H1 (cell line): ENCODE measurements at regions not wholly inside any gene's neighbourhood (a gene's known extent, or its start where the extent isn't known, plus 50 kb on each side); places are given as distances from the start of the nearest gene placed in this dataset.

Experiments
- CTCF ChIA-PET: fragments of 300-600 bp; sonication (Branson Sonifier 250); formaldehyde crosslinking; loops from one replicate; lab custom pipeline; 2021; ENCODE audit not compliant: partially characterized antibody; lab: Charles Lee
- POLR2A ChIA-PET: fragments of 300-600 bp; sonication (Branson Sonifier 250); formaldehyde crosslinking; loops from one replicate; lab custom pipeline; 2021; ENCODE audit warnings: inconsistent platforms; ENCODE audit not compliant: partially characterized antibody; lab: Charles Lee
- DNase-seq, 2 experiments: peaks; one replicate each; pipeline versions ENCODE4 v3.0.0 to v3.0.0-alpha.2; 2010 to 2022; ENCODE audit warnings: low spot score in 2 of 2, low read depth in 1 of 2, mixed read lengths in 1 of 2
- FAIRE-seq: peaks from 2 replicates; lab custom pipeline; 2011; peaks lifted over from hg19 to GRCh38; lab: Jason Lieb, UNC
- H2AFZ ChIP-seq: 2 replicates; pipeline ENCODE4 v1.8.1; 2012; ENCODE audit warnings: low read length, inconsistent platforms
- H2AK5ac ChIP-seq: 2 replicates; pipeline ENCODE4 v1.6.1; 2013; ENCODE audit warnings: low read depth, low read length
- H2BK120ac ChIP-seq: replicated peaks from 2 replicates; pipeline ENCODE3; 2013; ENCODE audit warnings: low read depth, low read length, inconsistent platforms
- H2BK12ac ChIP-seq: 2 replicates; pipeline ENCODE4 v1.6.1; 2013; ENCODE audit warnings: low read depth, low read length
- H2BK15ac ChIP-seq: 2 replicates; pipeline ENCODE4 v1.6.1; 2013; ENCODE audit warnings: low read length
- H2BK20ac ChIP-seq: 2 replicates; pipeline ENCODE4 v1.6.1; 2013; ENCODE audit warnings: low read length
- H2BK5ac ChIP-seq: 2 replicates; pipeline ENCODE4 v1.6.1; 2013; ENCODE audit warnings: low read depth, low read length
- H3K14ac ChIP-seq: 2 replicates; pipeline ENCODE4 v1.6.1; 2013; ENCODE audit warnings: inconsistent platforms; ENCODE audit not compliant: insufficient read length
- H3K18ac ChIP-seq: 2 replicates; pipeline ENCODE4 v1.6.1; 2013; ENCODE audit warnings: low read length; ENCODE audit errors: extremely low read depth
- H3K23ac ChIP-seq: 2 replicates; pipeline ENCODE4 v1.6.1; 2013; ENCODE audit warnings: inconsistent platforms; ENCODE audit not compliant: insufficient read length
- H3K23me2 ChIP-seq: 2 replicates; pipeline ENCODE4 v1.6.1; 2013; ENCODE audit warnings: low read depth, low read length
- H3K27ac ChIP-seq: 2 replicates; pipeline ENCODE4 v1.6.1; 2011; ENCODE audit warnings: low read depth, low read length, inconsistent platforms
- H3K27me3 ChIP-seq, 4 experiments: replicated peaks in 1 of 4; 1 replicate in 1 of 4; 2 replicates in 3 of 4; pipeline versions ENCODE4 v1.6.1 to v1.8.1; 2011 to 2013; ENCODE audit warnings: low read length in 3 of 4, mild to moderate bottlenecking in 3 of 4, inconsistent platforms in 2 of 4, mixed read lengths in 2 of 4, moderate library complexity in 1 of 4; ENCODE audit not compliant: control insufficient read depth in 3 of 4, insufficient read depth in 3 of 4; ENCODE audit errors: extremely low read depth in 1 of 4
- H3K36me3 ChIP-seq, 4 experiments: 2 replicates each; pipeline versions ENCODE4 v1.6.1 to v1.8.1; 2011 to 2013; ENCODE audit warnings: mild to moderate bottlenecking in 4 of 4, low read length in 3 of 4, moderate library complexity in 2 of 4, control low read depth in 1 of 4, inconsistent platforms in 1 of 4; ENCODE audit not compliant: insufficient read depth in 4 of 4, control insufficient read depth in 2 of 4
- H3K4ac ChIP-seq: replicated peaks from 2 replicates; pipeline ENCODE3; 2013; ENCODE audit warnings: low read length, low read depth, mixed read lengths, inconsistent platforms; ENCODE audit not compliant: insufficient read length
- H3K4me1 ChIP-seq, 4 experiments: replicated peaks in 1 of 4; 1 replicate in 1 of 4; 2 replicates in 3 of 4; pipeline versions ENCODE4 v1.6.1 to v1.8.1; 2011 to 2013; ENCODE audit warnings: low read length in 3 of 4, inconsistent platforms in 2 of 4, mixed read lengths in 1 of 4; ENCODE audit not compliant: insufficient read depth in 4 of 4, control insufficient read depth in 3 of 4
- H3K4me2 ChIP-seq, 2 experiments: 2 replicates each; pipeline versions ENCODE4 v1.6.1 to v1.8.1; 2011 to 2013; ENCODE audit warnings: low read depth in 2 of 2, low read length in 2 of 2, control low read depth in 1 of 2, inconsistent platforms in 1 of 2, mild to moderate bottlenecking in 1 of 2; ENCODE audit not compliant: insufficient read depth in 1 of 2
- H3K4me3 ChIP-seq, 4 experiments: fragments of 200-600, 300-600 bp in 1 of 4; sonication (generic), shearing (Covaris generic), sonication (Bioruptor Twin) in 1 of 4; 2 replicates each; pipeline versions ENCODE4 v1.5.1 to v1.8.1; 2011 to 2016; ENCODE audit warnings: low read length in 4 of 4, low read depth in 3 of 4, control low read depth in 2 of 4, inconsistent platforms in 2 of 4, mild to moderate bottlenecking in 2 of 4, mixed read lengths in 1 of 4, moderate library complexity in 1 of 4; ENCODE audit not compliant: insufficient read depth in 2 of 4; ENCODE audit errors: extremely low read depth in 1 of 4
- H3K56ac ChIP-seq: replicated peaks from 2 replicates; pipeline ENCODE3; 2013; ENCODE audit warnings: low read depth, mild to moderate bottlenecking, mixed read lengths, low read length, inconsistent platforms; ENCODE audit not compliant: insufficient read length
- H3K79me1 ChIP-seq: 2 replicates; pipeline ENCODE4 v1.6.1; 2013; ENCODE audit warnings: low read depth, low read length, control low read depth
- H3K79me2 ChIP-seq, 2 experiments: 2 replicates each; pipeline versions ENCODE4 v1.6.1 to v1.8.1; 2012 to 2013; ENCODE audit warnings: low read length in 2 of 2, mild to moderate bottlenecking in 2 of 2, inconsistent platforms in 1 of 2; ENCODE audit not compliant: insufficient read depth in 2 of 2, control insufficient read depth in 1 of 2
- H3K9ac ChIP-seq, 4 experiments: replicated peaks in 1 of 4; 1 replicate in 1 of 4; 2 replicates in 3 of 4; pipeline versions ENCODE4 v1.6.1 to v1.8.1; 2011 to 2013; ENCODE audit warnings: low read depth in 3 of 4, low read length in 3 of 4, control low read depth in 2 of 4, mild to moderate bottlenecking in 2 of 4, moderate library complexity in 2 of 4, inconsistent platforms in 1 of 4; ENCODE audit errors: extremely low read depth in 1 of 4
- H3K9me3 ChIP-seq, 2 experiments: 2 replicates each; pipeline versions ENCODE4 v1.6.1 to v1.8.1; 2012 to 2013; ENCODE audit warnings: mild to moderate bottlenecking in 2 of 2, moderate library complexity in 2 of 2, control low read depth in 1 of 2, inconsistent platforms in 1 of 2, low read depth in 1 of 2, low read length in 1 of 2, mixed read lengths in 1 of 2; ENCODE audit not compliant: insufficient read depth in 2 of 2
- H4K20me1 ChIP-seq, 2 experiments: replicated peaks in 1 of 2; 2 replicates each; pipeline versions ENCODE3 to v1.8.1; 2011 to 2013; ENCODE audit warnings: inconsistent platforms in 2 of 2, low read length in 2 of 2, mild to moderate bottlenecking in 1 of 2; ENCODE audit not compliant: insufficient read depth in 2 of 2, control insufficient read depth in 1 of 2
- H4K5ac ChIP-seq: 2 replicates; pipeline ENCODE4 v1.6.1; 2013; ENCODE audit warnings: low read length, low read depth, mixed read lengths, inconsistent platforms; ENCODE audit not compliant: insufficient read length
- H4K8ac ChIP-seq: 2 replicates; pipeline ENCODE4 v1.8.0; 2013; ENCODE audit warnings: mild to moderate bottlenecking, moderate library complexity, low read length, inconsistent platforms; ENCODE audit not compliant: insufficient read depth; ENCODE audit errors: extremely low read depth
- H4K91ac ChIP-seq: replicated peaks from 2 replicates; pipeline ENCODE3; 2013; ENCODE audit warnings: low read length, mixed read lengths, inconsistent platforms; ENCODE audit not compliant: insufficient read length
- ASH2L ChIP-seq: fragments of 200-600, 300-600 bp; sonication (generic); IDR thresholded peaks from one replicate; pipeline ENCODE4 v1.7.1; 2017; ENCODE audit warnings: low read length
- ATF3 ChIP-seq: IDR thresholded peaks from 2 replicates; pipeline ENCODE4 v1.6.1; 2011; ENCODE audit warnings: low read depth, mild to moderate bottlenecking, low read length; ENCODE audit not compliant: insufficient read depth
- CHD1 ChIP-seq: IDR thresholded peaks from 2 replicates; pipeline ENCODE4 v1.6.1; 2012; ENCODE audit warnings: low read depth, low read length, improper control_type of control experiment
- E2F6 ChIP-seq: IDR thresholded peaks from 2 replicates; pipeline ENCODE4 v1.6.1; 2012; ENCODE audit warnings: inconsistent platforms
- EZH2 ChIP-seq: fragments of 200-600 bp; sonication (generic); IDR thresholded peaks from 2 replicates; pipeline ENCODE4 v1.7.1; 2012; ENCODE audit warnings: low read depth, mild to moderate bottlenecking, moderate library complexity, low read length, inconsistent platforms; ENCODE audit not compliant: severe bottlenecking
- HDAC2 ChIP-seq, 2 experiments: fragments of 300-600 bp in 1 of 2; sonication (generic) in 1 of 2; IDR thresholded peaks; 2 replicates each; pipeline ENCODE4 v1.6.1; 2011 to 2012; ENCODE audit warnings: low read depth in 2 of 2, low read length in 2 of 2, mild to moderate bottlenecking in 2 of 2, moderate library complexity in 2 of 2, borderline replicate concordance in 1 of 2, inconsistent platforms in 1 of 2
- JUN ChIP-seq: IDR thresholded peaks from 2 replicates; pipeline ENCODE4 v1.6.1; 2011; ENCODE audit warnings: low read depth, mild to moderate bottlenecking, improper control_type of control experiment, low read length
- PHF8 ChIP-seq: fragments of 200-600 bp; sonication (generic); conservative IDR thresholded peaks from 2 replicates; pipeline ENCODE4 v1.7.1; 2012; ENCODE audit warnings: low read depth, mild to moderate bottlenecking, inconsistent platforms, low read length, moderate library complexity
- SP4 ChIP-seq: IDR thresholded peaks from 2 replicates; pipeline ENCODE4 v1.6.1; 2012; ENCODE audit warnings: low read length, inconsistent platforms
- USF2 ChIP-seq: IDR thresholded peaks from 2 replicates; pipeline ENCODE4 v1.6.1; 2011; ENCODE audit warnings: low read length, improper control_type of control experiment

- H3K9ac ChIP-seq = no peak overlapping the region
- H2AFZ ChIP-seq = no peak overlapping the region
- H3K27me3 ChIP-seq = no peaks in the 10 kb centered on the region
- H3K23me2 ChIP-seq = no peaks in the 10 kb centered on the region
- H3K36me3 ChIP-seq = no peaks in the 10 kb centered on the region
- no peak overlapping the region for H2BK120ac ChIP-seq
- no peak overlapping the region for H3K56ac ChIP-seq
- no peaks in the 10 kb centered on the region for H3K79me1 ChIP-seq
- ChIA-PET CTCF (no interaction called here), POLR2A (no interaction called here)
- H2BK12ac ChIP-seq = no peak overlapping the region
- H3K14ac ChIP-seq = no peak overlapping the region
- no peak overlapping the region for H3K4ac ChIP-seq
- H4K20me1 ChIP-seq = no peaks in the 10 kb centered on the region
- H4K5ac ChIP-seq = no peak overlapping the region
- no peak overlapping the region for H2BK20ac ChIP-seq
- H3K18ac ChIP-seq = no peak overlapping the region
- no peak overlapping the region for H2BK5ac ChIP-seq
- FAIRE-seq (no peak), DNase-seq (no peak)
- H4K8ac ChIP-seq = no peak overlapping the region
- no peak overlapping the region; the same call in 1 of the 2 replicates for H2BK15ac ChIP-seq
- H2AK5ac ChIP-seq = no peak overlapping the region
- no peak overlapping the region for H3K23ac ChIP-seq
- no peaks in the 10 kb centered on the region for H3K9me3 ChIP-seq
- no peaks in the 10 kb centered on the region for H3K79me2 ChIP-seq
- no peak overlapping the region for H3K27ac ChIP-seq
- no peaks in the 10 kb centered on the region for H3K4me1 ChIP-seq
- H4K91ac ChIP-seq = no peak overlapping the region
- no peak overlapping the region for H3K4me3 ChIP-seq
- no peak overlapping the region for H3K4me2 ChIP-seq
- no peak for TF ChIP-seq CHD1
- no peak for TF ChIP-seq EZH2
- no peak for TF ChIP-seq SP4
- no peak for TF ChIP-seq USF2
- TF ChIP-seq E2F6 = no peak
- TF ChIP-seq ASH2L = no peak
- TF ChIP-seq PHF8 = no peak
- no peak for TF ChIP-seq HDAC2 (IDR thresholded peaks at IDR 0.05; ENCODE audit: borderline replicate concordance in 1 of 2, low read depth in 2 of 2, low read length in 2 of 2)
- TF ChIP-seq JUN = no peak
- no peak for TF ChIP-seq ATF3
Measured at GRCh38 chr6:16049168-16049567, 79.7 kb upstream of the MYLIP start.
